ENCODE measurements at regions not wholly inside any gene's neighbourhood (a gene's known extent, or its start where the extent isn't known, plus 50 kb on each side); places are given as distances from the start of the nearest gene placed in this dataset.

DNA sequence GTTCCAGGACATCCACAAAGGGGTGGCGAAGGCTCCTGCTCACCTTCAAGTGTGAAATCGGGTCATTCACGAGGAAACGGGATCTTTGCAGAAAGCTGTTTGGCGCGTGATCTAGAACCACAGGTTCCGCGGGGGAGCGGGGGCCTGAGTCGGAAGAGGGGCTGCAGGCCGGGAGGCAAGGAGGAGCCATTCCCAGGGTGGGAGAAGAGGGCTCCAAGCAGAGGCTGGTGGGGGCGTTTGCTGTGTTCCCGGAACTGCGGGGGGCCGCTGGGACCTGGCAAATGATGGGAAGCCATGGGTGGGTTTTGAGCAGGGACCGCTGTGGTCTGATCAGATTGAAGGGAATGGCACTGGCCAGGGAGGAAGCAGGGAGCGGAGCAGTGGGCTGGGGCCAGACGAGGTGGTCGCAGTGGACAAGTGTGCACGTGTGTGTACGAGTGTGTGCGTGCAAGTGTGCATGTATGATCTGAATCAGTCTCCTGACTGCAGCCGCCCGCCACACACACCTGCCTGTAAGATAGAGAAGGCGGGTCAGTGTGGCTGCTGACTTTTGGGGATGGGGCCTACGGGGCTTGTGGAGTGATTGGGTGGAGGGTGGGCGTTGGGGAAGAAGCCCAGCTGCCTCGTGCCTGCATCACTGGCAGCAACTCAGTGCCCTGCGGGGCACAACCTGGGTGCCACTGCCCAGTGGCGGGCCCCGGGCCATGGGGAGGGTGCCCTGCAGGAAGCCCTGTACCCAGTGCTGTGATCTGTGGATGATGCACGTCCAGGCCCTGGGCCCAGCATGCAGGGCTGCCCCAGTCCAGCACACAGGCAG, 141.9 kb downstream of the KIF26A start:
- TF ChIP-seq, protein P1, sequence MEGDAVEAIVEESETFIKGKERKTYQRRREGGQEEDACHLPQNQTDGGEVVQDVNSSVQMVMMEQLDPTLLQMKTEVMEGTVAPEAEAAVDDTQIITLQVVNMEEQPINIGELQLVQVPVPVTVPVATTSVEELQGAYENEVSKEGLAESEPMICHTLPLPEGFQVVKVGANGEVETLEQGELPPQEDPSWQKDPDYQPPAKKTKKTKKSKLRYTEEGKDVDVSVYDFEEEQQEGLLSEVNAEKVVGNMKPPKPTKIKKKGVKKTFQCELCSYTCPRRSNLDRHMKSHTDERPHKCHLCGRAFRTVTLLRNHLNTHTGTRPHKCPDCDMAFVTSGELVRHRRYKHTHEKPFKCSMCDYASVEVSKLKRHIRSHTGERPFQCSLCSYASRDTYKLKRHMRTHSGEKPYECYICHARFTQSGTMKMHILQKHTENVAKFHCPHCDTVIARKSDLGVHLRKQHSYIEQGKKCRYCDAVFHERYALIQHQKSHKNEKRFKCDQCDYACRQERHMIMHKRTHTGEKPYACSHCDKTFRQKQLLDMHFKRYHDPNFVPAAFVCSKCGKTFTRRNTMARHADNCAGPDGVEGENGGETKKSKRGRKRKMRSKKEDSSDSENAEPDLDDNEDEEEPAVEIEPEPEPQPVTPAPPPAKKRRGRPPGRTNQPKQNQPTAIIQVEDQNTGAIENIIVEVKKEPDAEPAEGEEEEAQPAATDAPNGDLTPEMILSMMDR (IDR thresholded peaks at IDR 0.05), result no peak
- TF ChIP-seq ZFX (IDR thresholded peaks at IDR 0.05; ENCODE audit: borderline replicate concordance), result no peak

Data from 22Rv1 (cell line).